ENCODE measurements at regions not wholly inside any gene's neighbourhood (a gene's known extent, or its start where the extent isn't known, plus 50 kb on each side); places are given as distances from the start of the nearest gene placed in this dataset.

DNA sequence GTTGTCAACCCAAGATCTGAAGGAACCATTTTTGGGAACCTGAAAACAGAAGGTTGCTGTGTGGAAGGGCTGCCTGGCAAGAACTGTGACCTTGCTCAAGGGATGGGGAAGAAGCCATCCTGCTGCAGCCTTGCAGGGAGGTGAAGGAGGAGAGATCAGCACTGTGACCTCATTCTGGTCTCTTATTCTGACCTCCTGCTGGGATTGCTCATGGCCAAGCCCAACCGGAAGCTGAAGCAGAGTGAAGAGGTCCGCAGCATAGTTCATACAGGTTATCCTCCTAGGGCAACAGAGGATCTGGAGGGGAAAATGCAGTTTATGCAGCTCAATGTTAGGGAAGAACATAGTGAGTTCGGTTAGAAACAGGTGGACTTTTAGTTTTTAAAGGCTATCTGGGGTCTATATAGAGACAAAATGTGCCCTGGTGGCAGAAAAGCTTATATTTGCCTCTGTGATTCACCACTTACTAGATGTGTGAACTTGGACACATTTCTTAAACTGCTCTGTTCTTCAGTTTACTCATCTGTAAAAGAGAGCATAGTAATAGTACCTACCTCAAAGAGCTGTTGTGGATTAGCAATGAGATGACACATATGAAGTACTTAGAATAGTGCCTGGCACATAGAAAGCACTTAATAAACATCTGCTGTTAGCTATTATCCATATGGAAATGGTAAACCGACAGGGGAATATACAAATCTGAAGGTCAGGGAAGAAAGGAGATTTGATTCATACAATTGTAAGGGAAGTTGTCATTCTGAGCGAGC, 57.9 kb upstream of the BNC2 start:
- Histone ChIP-seq H3K36me3 (ENCODE audit: control insufficient read depth, insufficient read depth, low read length) (no peaks in the 10 kb centered on the region), H3K27ac (ENCODE audit: low read length) (no peak overlapping the region), H3K4me1 (ENCODE audit: control insufficient read depth, insufficient read depth, low read length) (no peaks in the 10 kb centered on the region), H3K9me3 (ENCODE audit: control insufficient read depth, insufficient read depth, low read depth, low read length) (no peaks in the 10 kb centered on the region), H3K4me3 (ENCODE audit: low read depth in 2 of 2, low read length in 2 of 2) (no peak overlapping the region), H3K27me3 (ENCODE audit: control insufficient read depth, insufficient read depth, low read length) (no peaks in the 10 kb centered on the region)
- no peak for ATAC-seq
- ChIA-PET POLR2A (no interaction called here), CTCF (no interaction called here)
- DNase-seq (ENCODE audit: low read depth, low spot score), result no peak
- in situ Hi-C loops (cut with HindIII; ENCODE audit: low pct_unique_long_range_greater_than_20kb, low sequenced_read_pairs) (no loop called here), intact Hi-C loops (cut with micrococcal nuclease; ENCODE audit: unreplicated experiment) (no loop called here)
- TF ChIP-seq TCF7L2 (IDR thresholded peaks at IDR 0.05; ENCODE audit: low read depth, low read length) (no peak), POLR2AphosphoS5 (IDR thresholded peaks at IDR 0.05; ENCODE audit: low read depth, low read length) (no peak), SIN3A (IDR thresholded peaks at IDR 0.05; ENCODE audit: borderline replicate concordance, insufficient read depth, low read depth, low read length) (no peak)
- TF ChIP-seq, protein P1, sequence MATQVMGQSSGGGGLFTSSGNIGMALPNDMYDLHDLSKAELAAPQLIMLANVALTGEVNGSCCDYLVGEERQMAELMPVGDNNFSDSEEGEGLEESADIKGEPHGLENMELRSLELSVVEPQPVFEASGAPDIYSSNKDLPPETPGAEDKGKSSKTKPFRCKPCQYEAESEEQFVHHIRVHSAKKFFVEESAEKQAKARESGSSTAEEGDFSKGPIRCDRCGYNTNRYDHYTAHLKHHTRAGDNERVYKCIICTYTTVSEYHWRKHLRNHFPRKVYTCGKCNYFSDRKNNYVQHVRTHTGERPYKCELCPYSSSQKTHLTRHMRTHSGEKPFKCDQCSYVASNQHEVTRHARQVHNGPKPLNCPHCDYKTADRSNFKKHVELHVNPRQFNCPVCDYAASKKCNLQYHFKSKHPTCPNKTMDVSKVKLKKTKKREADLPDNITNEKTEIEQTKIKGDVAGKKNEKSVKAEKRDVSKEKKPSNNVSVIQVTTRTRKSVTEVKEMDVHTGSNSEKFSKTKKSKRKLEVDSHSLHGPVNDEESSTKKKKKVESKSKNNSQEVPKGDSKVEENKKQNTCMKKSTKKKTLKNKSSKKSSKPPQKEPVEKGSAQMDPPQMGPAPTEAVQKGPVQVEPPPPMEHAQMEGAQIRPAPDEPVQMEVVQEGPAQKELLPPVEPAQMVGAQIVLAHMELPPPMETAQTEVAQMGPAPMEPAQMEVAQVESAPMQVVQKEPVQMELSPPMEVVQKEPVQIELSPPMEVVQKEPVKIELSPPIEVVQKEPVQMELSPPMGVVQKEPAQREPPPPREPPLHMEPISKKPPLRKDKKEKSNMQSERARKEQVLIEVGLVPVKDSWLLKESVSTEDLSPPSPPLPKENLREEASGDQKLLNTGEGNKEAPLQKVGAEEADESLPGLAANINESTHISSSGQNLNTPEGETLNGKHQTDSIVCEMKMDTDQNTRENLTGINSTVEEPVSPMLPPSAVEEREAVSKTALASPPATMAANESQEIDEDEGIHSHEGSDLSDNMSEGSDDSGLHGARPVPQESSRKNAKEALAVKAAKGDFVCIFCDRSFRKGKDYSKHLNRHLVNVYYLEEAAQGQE (IDR thresholded peaks at IDR 0.05; ENCODE audit: insufficient read depth in 1 of 2, low read depth in 2 of 2, low read length in 1 of 2), result no peak
- TF ChIP-seq, protein P2, sequence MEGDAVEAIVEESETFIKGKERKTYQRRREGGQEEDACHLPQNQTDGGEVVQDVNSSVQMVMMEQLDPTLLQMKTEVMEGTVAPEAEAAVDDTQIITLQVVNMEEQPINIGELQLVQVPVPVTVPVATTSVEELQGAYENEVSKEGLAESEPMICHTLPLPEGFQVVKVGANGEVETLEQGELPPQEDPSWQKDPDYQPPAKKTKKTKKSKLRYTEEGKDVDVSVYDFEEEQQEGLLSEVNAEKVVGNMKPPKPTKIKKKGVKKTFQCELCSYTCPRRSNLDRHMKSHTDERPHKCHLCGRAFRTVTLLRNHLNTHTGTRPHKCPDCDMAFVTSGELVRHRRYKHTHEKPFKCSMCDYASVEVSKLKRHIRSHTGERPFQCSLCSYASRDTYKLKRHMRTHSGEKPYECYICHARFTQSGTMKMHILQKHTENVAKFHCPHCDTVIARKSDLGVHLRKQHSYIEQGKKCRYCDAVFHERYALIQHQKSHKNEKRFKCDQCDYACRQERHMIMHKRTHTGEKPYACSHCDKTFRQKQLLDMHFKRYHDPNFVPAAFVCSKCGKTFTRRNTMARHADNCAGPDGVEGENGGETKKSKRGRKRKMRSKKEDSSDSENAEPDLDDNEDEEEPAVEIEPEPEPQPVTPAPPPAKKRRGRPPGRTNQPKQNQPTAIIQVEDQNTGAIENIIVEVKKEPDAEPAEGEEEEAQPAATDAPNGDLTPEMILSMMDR (IDR thresholded peaks at IDR 0.05), result no peak
- no TSS peak for BruUV-seq (replicated peaks)

DNA sequence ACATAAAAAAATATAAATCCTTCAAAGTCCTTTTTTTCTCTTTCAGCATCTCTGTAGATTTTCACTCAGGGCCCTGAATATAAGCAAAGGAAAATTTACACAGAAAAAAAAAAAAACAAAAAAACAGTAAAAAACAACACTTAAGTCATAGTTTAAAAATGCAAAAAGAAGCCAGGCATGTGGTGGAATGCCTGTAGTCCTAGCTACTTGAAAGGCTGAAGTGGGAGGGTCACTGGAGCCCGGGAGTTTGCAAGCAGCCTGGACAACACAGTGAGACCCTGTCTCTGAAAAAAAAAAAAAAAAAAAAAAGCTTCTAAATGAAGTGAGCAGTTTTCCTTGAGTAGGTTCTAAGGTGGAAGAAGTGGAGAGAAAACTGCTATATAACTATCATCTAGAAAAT, 55.0 kb upstream of the BNC2 start:
- no TSS peak for BruUV-seq (replicated peaks)
- POLR2A ChIA-PET, result no interaction called here

More for the DNA sequence above, 55.0 kb upstream of the BNC2 start:
- intact Hi-C loops (cut with micrococcal nuclease; ENCODE audit: unreplicated experiment), result no loop called here
- no peaks in the 10 kb centered on the region for H3K27me3 ChIP-seq (ENCODE audit: control insufficient read depth, insufficient read depth, low read length)
- DNase-seq (ENCODE audit: low read depth, low spot score) (no peak), ATAC-seq (no peak)
- H3K9me3 ChIP-seq (ENCODE audit: control insufficient read depth, insufficient read depth, low read depth, low read length), result no peaks in the 10 kb centered on the region
- no peak overlapping the region for H3K27ac ChIP-seq (ENCODE audit: low read length)
- CTCF ChIA-PET, result no interaction called here
- in situ Hi-C loops (cut with HindIII; ENCODE audit: low pct_unique_long_range_greater_than_20kb, low sequenced_read_pairs), result no loop called here
- no peak overlapping the region for H3K4me3 ChIP-seq (ENCODE audit: low read depth in 2 of 2, low read length in 2 of 2)
- H3K4me1 ChIP-seq (ENCODE audit: control insufficient read depth, insufficient read depth, low read length), result no peaks in the 10 kb centered on the region
- TF ChIP-seq SIN3A (IDR thresholded peaks at IDR 0.05; ENCODE audit: borderline replicate concordance, insufficient read depth, low read depth, low read length) (no peak), TCF7L2 (IDR thresholded peaks at IDR 0.05; ENCODE audit: low read depth, low read length) (no peak), POLR2AphosphoS5 (IDR thresholded peaks at IDR 0.05; ENCODE audit: low read depth, low read length) (no peak)
- TF ChIP-seq, protein P1 (IDR thresholded peaks at IDR 0.05; ENCODE audit: insufficient read depth in 1 of 2, low read depth in 2 of 2, low read length in 1 of 2), result no peak
- TF ChIP-seq, protein P2 (IDR thresholded peaks at IDR 0.05), result no peak
- H3K36me3 ChIP-seq (ENCODE audit: control insufficient read depth, insufficient read depth, low read length), result no peaks in the 10 kb centered on the region
